GM12878 (cell line): ENCODE measurements at regions not wholly inside any gene's neighbourhood (a gene's known extent, or its start where the extent isn't known, plus 50 kb on each side); places are given as distances from the start of the nearest gene placed in this dataset.

Experiments
- ATAC-seq: fragments of 200-7000 bp; cut with Tn5 transposase; 3 replicates; pipeline ENCODE4 v1.9.1; 2020; ENCODE audit warnings: mild to moderate bottlenecking, moderate library complexity
- BruUV-seq: library from RNA; stranded (reverse); fragments of 400-500 nt; replicated peaks from 2 replicates; lab custom pipeline; 2021; lab: Mats Ljungman, UMichigan
- CTCF ChIA-PET: fragments of 300-600 bp; sonication (Branson Sonifier 250); formaldehyde crosslinking; extraction: SDS; loops from one replicate; lab custom pipeline; 2021; ENCODE audit warnings: inconsistent platforms; lab: Yijun Ruan, JAX
- POLR2A ChIA-PET: fragments of 350-600 bp; formaldehyde crosslinking; extraction: SDS; loops from one replicate; lab custom pipeline; 2021; ENCODE audit warnings: inconsistent platforms; lab: Charles Lee
- RAD21 ChIA-PET: fragments of 300-600 bp; sonication (Branson Sonifier 250); formaldehyde crosslinking; loops from one replicate; lab custom pipeline; 2023; ENCODE audit warnings: antibody characterized with exemption; ENCODE audit not compliant: unreplicated experiment; lab: Charles Lee
- SMC1A ChIA-PET: fragments of 300-600 bp; sonication (Branson Sonifier 250); formaldehyde crosslinking; loops from one replicate; lab custom pipeline; 2023; ENCODE audit not compliant: unreplicated experiment, uncharacterized antibody; lab: Charles Lee
- DNase-seq: peaks from one replicate; pipeline ENCODE4 v3.0.0-alpha.2; 2011; ENCODE audit warnings: low read depth, low spot score
- FAIRE-seq: peaks from 3 replicates; lab custom pipeline; 2011; peaks lifted over from hg19 to GRCh38; lab: Jason Lieb, UNC
- H2AFZ ChIP-seq: 2 replicates; pipeline ENCODE4 v1.6.0; 2011; ENCODE audit warnings: low read depth, low read length, control low read depth; ENCODE audit not compliant: control insufficient read depth
- H3K27ac ChIP-seq: 2 replicates; pipeline ENCODE4 v1.5.1; 2011; ENCODE audit warnings: control low read depth; ENCODE audit not compliant: control insufficient read depth, insufficient read depth
- H3K27me3 ChIP-seq, 2 experiments: replicated peaks in 1 of 2; 2 replicates each; pipeline versions ENCODE4 v1.6.0 to v1.6.1; 2011; ENCODE audit warnings: low read length in 1 of 2; ENCODE audit not compliant: control insufficient read depth in 2 of 2, insufficient read depth in 2 of 2
- H3K36me3 ChIP-seq, 2 experiments: 2 replicates each; pipeline ENCODE4 v1.5.1; 2011; ENCODE audit warnings: low read length in 1 of 2; ENCODE audit not compliant: control insufficient read depth in 2 of 2, insufficient read depth in 2 of 2
- H3K4me1 ChIP-seq: 2 replicates; pipeline ENCODE4 v1.6.1; 2011; ENCODE audit warnings: mild to moderate bottlenecking, low read length, moderate library complexity, mixed read lengths; ENCODE audit not compliant: control insufficient read depth, insufficient read depth
- H3K4me2 ChIP-seq: 2 replicates; pipeline ENCODE4 v1.6.0; 2011; ENCODE audit warnings: control low read depth; ENCODE audit not compliant: control insufficient read depth, insufficient read depth
- H3K4me3 ChIP-seq: fragments of 200-600 bp; sonication (generic); 2 replicates; pipeline ENCODE4 v1.5.1; 2016
- H3K79me2 ChIP-seq: 2 replicates; pipeline ENCODE4 v1.6.0; 2011; ENCODE audit warnings: low read length; ENCODE audit not compliant: control insufficient read depth, insufficient read depth
- H3K9ac ChIP-seq: 2 replicates; pipeline ENCODE4 v1.8.0; 2011; ENCODE audit warnings: low read length, control low read depth, mixed read lengths; ENCODE audit not compliant: control insufficient read depth, insufficient read depth
- H3K9me3 ChIP-seq: replicated peaks from 3 replicates; pipeline ENCODE4 v1.5.1; 2011; ENCODE audit warnings: mild to moderate bottlenecking, low read length; ENCODE audit not compliant: control insufficient read depth, insufficient read depth
- H4K20me1 ChIP-seq: 2 replicates; pipeline ENCODE4 v1.6.0; 2011; ENCODE audit not compliant: control insufficient read depth, insufficient read depth
- BACH1 ChIP-seq: fragments of 450-650 bp; IDR thresholded peaks from 2 replicates; pipeline ENCODE4 v1.6.1; 2017; ENCODE audit warnings: mild to moderate bottlenecking, borderline replicate concordance
- CHD4 ChIP-seq: fragments of 200-600 bp; sonication (generic); IDR thresholded peaks from 2 replicates; pipeline ENCODE4 v1.6.1; 2016; ENCODE audit warnings: mild to moderate bottlenecking
- CREB1 ChIP-seq: IDR thresholded peaks from 2 replicates; pipeline ENCODE4 v1.6.1; 2012; ENCODE audit warnings: low read depth, mild to moderate bottlenecking, inconsistent platforms
- GATAD2B ChIP-seq: fragments of 450-650 bp; conservative IDR thresholded peaks from 2 replicates; pipeline ENCODE4 v1.6.1; 2017; ENCODE audit warnings: low read depth, mild to moderate bottlenecking, moderate library complexity
- MTA2 ChIP-seq: fragments of 450-650 bp; IDR thresholded peaks from 2 replicates; pipeline ENCODE4 v1.6.1; 2016; ENCODE audit warnings: low read depth, mild to moderate bottlenecking, moderate library complexity
- PML ChIP-seq: IDR thresholded peaks from 2 replicates; pipeline ENCODE4 v1.6.1; 2012; ENCODE audit warnings: low read length, inconsistent platforms
- POLR2A ChIP-seq: IDR thresholded peaks from 2 replicates; pipeline ENCODE4 v1.6.1; 2011; ENCODE audit warnings: low read depth, mild to moderate bottlenecking, low read length
- POLR2AphosphoS2 ChIP-seq: IDR thresholded peaks from 2 replicates; pipeline ENCODE4 v1.6.1; 2011; ENCODE audit warnings: low read depth, mild to moderate bottlenecking, low read length, improper control_type of control experiment, moderate library complexity
- RELB ChIP-seq: fragments of 450-650 bp; IDR thresholded peaks from 2 replicates; pipeline ENCODE4 v1.6.1; 2017; ENCODE audit warnings: low read depth, mild to moderate bottlenecking, moderate library complexity
- SIN3A ChIP-seq: IDR thresholded peaks from 2 replicates; pipeline ENCODE4 v1.6.1; 2012; ENCODE audit warnings: low read depth, low read length, improper control_type of control experiment
- SMC3 ChIP-seq: IDR thresholded peaks from 2 replicates; pipeline ENCODE4 v1.6.1; 2011; ENCODE audit warnings: low read length, improper control_type of control experiment, borderline replicate concordance
- TARDBP ChIP-seq: IDR thresholded peaks from 2 replicates; pipeline ENCODE4 v1.6.1; 2016; ENCODE audit warnings: borderline replicate concordance
- ZBTB11 ChIP-seq: fragments of 450-650 bp; formaldehyde crosslinking; IDR thresholded peaks from 2 replicates; pipeline ENCODE4 v1.5.0; 2022; ENCODE audit warnings: mild to moderate bottlenecking, missing genetic modification characterization
- ZNF217 ChIP-seq: fragments of 450-650 bp; IDR thresholded peaks from 2 replicates; pipeline ENCODE4 v1.6.1; 2017; ENCODE audit warnings: antibody characterized with exemption, mild to moderate bottlenecking
- ZZZ3 ChIP-seq: IDR thresholded peaks from 2 replicates; pipeline ENCODE4 v1.6.1; 2011; ENCODE audit warnings: low read depth; ENCODE audit not compliant: control insufficient read depth, insufficient read length
- WGBS: methylation state at CpG from one replicate; pipeline ENCODE4 v1.1.6; 2016; ENCODE audit warnings: low lambda C conversion rate; ENCODE audit not compliant: insufficient replicate concordance, insufficient coverage; ENCODE audit errors: missing lambda C conversion rate; 5-methylcytosine and 5-hydroxymethylcytosine counted together
- in situ Hi-C: fragments of 300-500 bp; cut with MboI; formaldehyde crosslinking; loops from 9 replicates; pipeline ENCODE4 v1.14.3; 2018; ENCODE audit warnings: mixed read lengths
- intact Hi-C: fragments of 100-400 bp; cut with micrococcal nuclease; formaldehyde crosslinking; loops from one replicate; pipeline ENCODE4 v1.14.2; 2022; ENCODE audit not compliant: unreplicated experiment

GRCh38 chr4:176475067-176475466 lies 155.3 kb downstream of the SPCS3 start (continued):
- TF ChIP-seq SMC3: no peak
- no peak for TF ChIP-seq BACH1
- no peak for TF ChIP-seq ZZZ3
- no peak for TF ChIP-seq TARDBP
- TF ChIP-seq SIN3A: no peak
- no peak for TF ChIP-seq PML
- no peak for TF ChIP-seq MTA2

DNA sequence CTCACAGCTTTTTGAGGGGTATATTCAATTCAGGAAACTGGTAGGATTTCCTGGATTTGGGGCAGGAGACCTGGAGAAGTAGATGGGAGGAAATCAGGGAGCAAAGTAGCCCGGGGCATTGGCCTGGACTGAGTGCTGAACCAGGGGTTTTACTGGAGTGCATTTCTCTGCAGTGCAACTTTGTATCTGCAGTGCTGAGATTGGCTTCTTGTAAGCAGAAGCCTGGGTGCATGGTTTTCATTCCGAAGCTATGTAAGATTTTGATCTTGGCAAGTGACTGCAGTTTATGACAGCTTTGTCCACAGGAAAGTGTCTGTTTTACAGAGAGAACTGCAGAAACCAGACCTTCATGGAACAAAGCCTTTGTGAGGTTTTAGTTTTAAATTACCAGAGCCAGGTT lies 158.3 kb downstream of the SPCS3 start:
- Histone ChIP-seq H3K4me1 (no peaks in the 10 kb centered on the region), H3K36me3 (no peaks in the 10 kb centered on the region), H3K27me3 (no peaks in the 10 kb centered on the region), H3K27ac (no peak overlapping the region), H3K9me3 (peaks cover 4% of the 10 kb centered on the region; the same call in 1 of the 3 replicates), H4K20me1 (no peaks in the 10 kb centered on the region), H3K4me2 (no peak overlapping the region), H3K4me3 (no peak overlapping the region), H3K9ac (no peak overlapping the region), H3K79me2 (no peaks in the 10 kb centered on the region), H2AFZ (no peak overlapping the region)
- TF ChIP-seq POLR2A: no peak
- no peak for TF ChIP-seq ZBTB11 (CRISPR knock-in tag)
- no peak for TF ChIP-seq CHD4
- TF ChIP-seq GATAD2B: no peak
- no peak for TF ChIP-seq CREB1
- no peak for TF ChIP-seq RELB
- no peak for TF ChIP-seq SIN3A
- no peak for TF ChIP-seq ZNF217
- no peak for TF ChIP-seq POLR2AphosphoS2
- intact Hi-C loops (no loop called here), in situ Hi-C loops (no loop called here)
- ChIA-PET POLR2A (interaction anchor here (2.2 kb wide), 1 partner anchor 12 kb away, joined by 6 read pairs; no protein-coding TSS in a partner anchor), RAD21 (interaction anchor here (1.9 kb wide), 1 partner anchor 13 kb away, joined by 4 read pairs; no protein-coding TSS in a partner anchor), SMC1A (interaction anchor here (1.0 to 2.1 kb wide), 4 partner anchors 12 to 72 kb away, joined by 3 to 8 read pairs (median 4); no protein-coding TSS in a partner anchor), CTCF (interaction anchor here (0.7 to 2.0 kb wide), 3 partner anchors 13 to 18 kb away, joined by 3 to 9 read pairs (median 4); no protein-coding TSS in a partner anchor)
- no TSS peak for BruUV-seq
- FAIRE-seq: no peak
- 9% methylated on average over 2 of the region's 2 CpGs for WGBS
- no peak for ATAC-seq
- no peak for DNase-seq
